GM12878 (cell line): ENCODE measurements at regions not wholly inside any gene's neighbourhood (a gene's known extent, or its start where the extent isn't known, plus 50 kb on each side); places are given as distances from the start of the nearest gene placed in this dataset.

Experiments
- ATAC-seq: fragments of 200-7000 bp; cut with Tn5 transposase; 3 replicates; pipeline ENCODE4 v1.9.1; 2020; ENCODE audit warnings: mild to moderate bottlenecking, moderate library complexity
- BruUV-seq: library from RNA; stranded (reverse); fragments of 400-500 nt; replicated peaks from 2 replicates; lab custom pipeline; 2021; lab: Mats Ljungman, UMichigan
- CTCF ChIA-PET: fragments of 300-600 bp; sonication (Branson Sonifier 250); formaldehyde crosslinking; extraction: SDS; loops from one replicate; lab custom pipeline; 2021; ENCODE audit warnings: inconsistent platforms; lab: Yijun Ruan, JAX
- POLR2A ChIA-PET: fragments of 350-600 bp; formaldehyde crosslinking; extraction: SDS; loops from one replicate; lab custom pipeline; 2021; ENCODE audit warnings: inconsistent platforms; lab: Charles Lee
- RAD21 ChIA-PET: fragments of 300-600 bp; sonication (Branson Sonifier 250); formaldehyde crosslinking; loops from one replicate; lab custom pipeline; 2023; ENCODE audit warnings: antibody characterized with exemption; ENCODE audit not compliant: unreplicated experiment; lab: Charles Lee
- SMC1A ChIA-PET: fragments of 300-600 bp; sonication (Branson Sonifier 250); formaldehyde crosslinking; loops from one replicate; lab custom pipeline; 2023; ENCODE audit not compliant: unreplicated experiment, uncharacterized antibody; lab: Charles Lee
- DNase-seq: peaks from one replicate; pipeline ENCODE4 v3.0.0-alpha.2; 2011; ENCODE audit warnings: low read depth, low spot score
- FAIRE-seq: peaks from 3 replicates; lab custom pipeline; 2011; peaks lifted over from hg19 to GRCh38; lab: Jason Lieb, UNC
- H2AFZ ChIP-seq: 2 replicates; pipeline ENCODE4 v1.6.0; 2011; ENCODE audit warnings: low read depth, low read length, control low read depth; ENCODE audit not compliant: control insufficient read depth
- H3K27ac ChIP-seq: 2 replicates; pipeline ENCODE4 v1.5.1; 2011; ENCODE audit warnings: control low read depth; ENCODE audit not compliant: control insufficient read depth, insufficient read depth
- H3K27me3 ChIP-seq, 2 experiments: replicated peaks in 1 of 2; 2 replicates each; pipeline versions ENCODE4 v1.6.0 to v1.6.1; 2011; ENCODE audit warnings: low read length in 1 of 2; ENCODE audit not compliant: control insufficient read depth in 2 of 2, insufficient read depth in 2 of 2
- H3K36me3 ChIP-seq, 2 experiments: 2 replicates each; pipeline ENCODE4 v1.5.1; 2011; ENCODE audit warnings: low read length in 1 of 2; ENCODE audit not compliant: control insufficient read depth in 2 of 2, insufficient read depth in 2 of 2
- H3K4me1 ChIP-seq: 2 replicates; pipeline ENCODE4 v1.6.1; 2011; ENCODE audit warnings: mild to moderate bottlenecking, low read length, moderate library complexity, mixed read lengths; ENCODE audit not compliant: control insufficient read depth, insufficient read depth
- H3K4me2 ChIP-seq: 2 replicates; pipeline ENCODE4 v1.6.0; 2011; ENCODE audit warnings: control low read depth; ENCODE audit not compliant: control insufficient read depth, insufficient read depth
- H3K4me3 ChIP-seq: fragments of 200-600 bp; sonication (generic); 2 replicates; pipeline ENCODE4 v1.5.1; 2016
- H3K79me2 ChIP-seq: 2 replicates; pipeline ENCODE4 v1.6.0; 2011; ENCODE audit warnings: low read length; ENCODE audit not compliant: control insufficient read depth, insufficient read depth
- H3K9ac ChIP-seq: 2 replicates; pipeline ENCODE4 v1.8.0; 2011; ENCODE audit warnings: low read length, control low read depth, mixed read lengths; ENCODE audit not compliant: control insufficient read depth, insufficient read depth
- H3K9me3 ChIP-seq: replicated peaks from 3 replicates; pipeline ENCODE4 v1.5.1; 2011; ENCODE audit warnings: mild to moderate bottlenecking, low read length; ENCODE audit not compliant: control insufficient read depth, insufficient read depth
- H4K20me1 ChIP-seq: 2 replicates; pipeline ENCODE4 v1.6.0; 2011; ENCODE audit not compliant: control insufficient read depth, insufficient read depth
- CREM ChIP-seq: IDR thresholded peaks from 2 replicates; pipeline ENCODE4 v1.6.1; 2014; ENCODE audit warnings: antibody characterized with exemption, low read depth
- EP300 ChIP-seq, 2 experiments: fragments of 150-350 bp in 1 of 2; IDR thresholded peaks; 2 replicates each; pipeline ENCODE4 v1.6.1; 2011 to 2012; ENCODE audit warnings: low read depth in 2 of 2, low read length in 2 of 2, borderline replicate concordance in 1 of 2, improper control_type of control experiment in 1 of 2, inconsistent platforms in 1 of 2; ENCODE audit not compliant: control insufficient read depth in 1 of 2
- RELA ChIP-seq: fragments of 450-650 bp; IDR thresholded peaks from 2 replicates; pipeline ENCODE4 v1.8.0; 2014; ENCODE audit warnings: borderline replicate concordance; ENCODE audit not compliant: partially characterized antibody
- WRNIP1 ChIP-seq: IDR thresholded peaks from 2 replicates; pipeline ENCODE4 v1.6.1; 2011; ENCODE audit warnings: low read depth, low read length, improper control_type of control experiment, borderline replicate concordance
- ZNF622 ChIP-seq: fragments of 450-650 bp; IDR thresholded peaks from 2 replicates; pipeline ENCODE4 v1.6.1; 2017; ENCODE audit warnings: mild to moderate bottlenecking, inconsistent platforms
- WGBS: methylation state at CpG from one replicate; pipeline ENCODE4 v1.1.6; 2016; ENCODE audit warnings: low lambda C conversion rate; ENCODE audit not compliant: insufficient replicate concordance, insufficient coverage; ENCODE audit errors: missing lambda C conversion rate; 5-methylcytosine and 5-hydroxymethylcytosine counted together
- in situ Hi-C: fragments of 300-500 bp; cut with MboI; formaldehyde crosslinking; loops from 9 replicates; pipeline ENCODE4 v1.14.3; 2018; ENCODE audit warnings: mixed read lengths
- intact Hi-C: fragments of 100-400 bp; cut with micrococcal nuclease; formaldehyde crosslinking; loops from one replicate; pipeline ENCODE4 v1.14.2; 2022; ENCODE audit not compliant: unreplicated experiment
- TF ChIP-seq, protein P1 (sequence below): fragments of 450-650 bp; formaldehyde crosslinking; IDR thresholded peaks from 2 replicates; pipeline ENCODE4 v1.4.0; 2022; ENCODE audit warnings: mild to moderate bottlenecking, moderate library complexity
- TF ChIP-seq, protein P2 (sequence below): fragments of 450-650 bp; IDR thresholded peaks from 2 replicates; pipeline ENCODE4 v1.6.1; 2016; ENCODE audit warnings: mild to moderate bottlenecking, moderate library complexity, borderline replicate concordance
- TF ChIP-seq, protein P3 (sequence below): IDR thresholded peaks from 2 replicates; pipeline ENCODE4 v1.6.1; 2011; ENCODE audit warnings: low read depth, mild to moderate bottlenecking, low read length, moderate library complexity, borderline replicate concordance; ENCODE audit errors: extremely low read depth
- TF ChIP-seq, protein P4 (sequence below): fragments of 450-650 bp; IDR thresholded peaks from 2 replicates; pipeline ENCODE4 v1.6.1; 2017; ENCODE audit warnings: low read depth, mild to moderate bottlenecking, moderate library complexity

DNA sequence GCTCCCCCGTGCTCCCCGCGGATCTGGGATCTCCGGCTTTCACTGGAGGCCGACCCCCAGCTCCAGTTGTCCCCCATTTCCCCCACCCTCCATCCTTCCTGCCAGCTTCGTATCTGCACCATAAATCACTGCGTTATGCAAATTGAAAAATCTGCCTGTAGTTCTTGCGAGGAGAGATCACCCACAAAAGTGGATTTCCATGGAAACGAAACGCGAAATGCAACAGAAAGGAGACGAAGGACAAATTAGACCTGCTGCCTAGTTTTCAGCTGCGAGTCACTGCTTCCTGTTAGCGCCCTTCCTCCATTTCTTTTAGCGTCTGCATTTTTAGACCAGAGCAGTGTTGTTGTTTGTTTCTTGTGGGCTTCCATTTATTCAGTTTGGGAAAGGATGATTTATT is 127.1 kb upstream of the ATP10A start:
- ChIA-PET RAD21 (no interaction called here), POLR2A (no interaction called here), SMC1A (no interaction called here), CTCF (no interaction called here)
- in situ Hi-C loops, result no loop called here
- H3K4me2 ChIP-seq, result no peak overlapping the region
- H2AFZ ChIP-seq, result no peak overlapping the region
- no peak for FAIRE-seq
- WGBS, result 50% methylated on average over 9 of the region's 15 CpGs
- H3K36me3 ChIP-seq, result no peaks in the 10 kb centered on the region
- BruUV-seq, result no TSS peak
- intact Hi-C loops, result no loop called here
- no peak overlapping the region for H3K4me3 ChIP-seq
- no peak for DNase-seq
- H3K27ac ChIP-seq, result no peak overlapping the region
- H3K27me3 ChIP-seq, result no peaks in the 10 kb centered on the region
- ATAC-seq, result no peak
- no peak overlapping the region for H3K9ac ChIP-seq
- no peaks in the 10 kb centered on the region for H4K20me1 ChIP-seq
- no peaks in the 10 kb centered on the region; the same call in 2 of the 3 replicates for H3K9me3 ChIP-seq
- no peaks in the 10 kb centered on the region for H3K79me2 ChIP-seq
- TF ChIP-seq CREM (no peak), RELA (no peak), WRNIP1 (no peak), ZNF622 (no peak), EP300 (IDR thresholded peaks at IDR 0.05; ENCODE audit: borderline replicate concordance in 1 of 2, control insufficient read depth in 1 of 2, low read depth in 2 of 2, low read length in 2 of 2) (no peak)
- TF ChIP-seq, protein P1, sequence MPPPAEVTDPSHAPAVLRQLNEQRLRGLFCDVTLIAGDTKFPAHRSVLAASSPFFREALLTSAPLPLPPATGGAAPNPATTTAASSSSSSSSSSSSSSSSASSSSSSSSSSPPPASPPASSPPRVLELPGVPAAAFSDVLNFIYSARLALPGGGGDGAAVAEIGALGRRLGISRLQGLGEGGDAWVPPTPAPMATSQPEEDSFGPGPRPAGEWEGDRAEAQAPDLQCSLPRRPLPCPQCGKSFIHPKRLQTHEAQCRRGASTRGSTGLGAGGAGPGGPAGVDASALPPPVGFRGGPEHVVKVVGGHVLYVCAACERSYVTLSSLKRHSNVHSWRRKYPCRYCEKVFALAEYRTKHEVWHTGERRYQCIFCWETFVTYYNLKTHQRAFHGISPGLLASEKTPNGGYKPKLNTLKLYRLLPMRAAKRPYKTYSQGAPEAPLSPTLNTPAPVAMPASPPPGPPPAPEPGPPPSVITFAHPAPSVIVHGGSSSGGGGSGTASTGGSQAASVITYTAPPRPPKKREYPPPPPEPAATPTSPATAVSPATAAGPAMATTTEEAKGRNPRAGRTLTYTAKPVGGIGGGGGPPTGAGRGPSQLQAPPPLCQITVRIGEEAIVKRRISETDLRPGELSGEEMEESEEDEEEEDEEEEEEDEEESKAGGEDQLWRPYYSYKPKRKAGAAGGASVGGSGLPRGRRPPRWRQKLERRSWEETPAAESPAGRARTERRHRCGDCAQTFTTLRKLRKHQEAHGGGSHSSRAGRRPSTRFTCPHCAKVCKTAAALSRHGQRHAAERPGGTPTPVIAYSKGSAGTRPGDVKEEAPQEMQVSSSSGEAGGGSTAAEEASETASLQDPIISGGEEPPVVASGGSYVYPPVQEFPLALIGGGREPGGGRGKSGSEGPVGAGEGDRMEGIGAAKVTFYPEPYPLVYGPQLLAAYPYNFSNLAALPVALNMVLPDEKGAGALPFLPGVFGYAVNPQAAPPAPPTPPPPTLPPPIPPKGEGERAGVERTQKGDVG (CRISPR knock-in tag), result no peak
- TF ChIP-seq, protein P2, sequence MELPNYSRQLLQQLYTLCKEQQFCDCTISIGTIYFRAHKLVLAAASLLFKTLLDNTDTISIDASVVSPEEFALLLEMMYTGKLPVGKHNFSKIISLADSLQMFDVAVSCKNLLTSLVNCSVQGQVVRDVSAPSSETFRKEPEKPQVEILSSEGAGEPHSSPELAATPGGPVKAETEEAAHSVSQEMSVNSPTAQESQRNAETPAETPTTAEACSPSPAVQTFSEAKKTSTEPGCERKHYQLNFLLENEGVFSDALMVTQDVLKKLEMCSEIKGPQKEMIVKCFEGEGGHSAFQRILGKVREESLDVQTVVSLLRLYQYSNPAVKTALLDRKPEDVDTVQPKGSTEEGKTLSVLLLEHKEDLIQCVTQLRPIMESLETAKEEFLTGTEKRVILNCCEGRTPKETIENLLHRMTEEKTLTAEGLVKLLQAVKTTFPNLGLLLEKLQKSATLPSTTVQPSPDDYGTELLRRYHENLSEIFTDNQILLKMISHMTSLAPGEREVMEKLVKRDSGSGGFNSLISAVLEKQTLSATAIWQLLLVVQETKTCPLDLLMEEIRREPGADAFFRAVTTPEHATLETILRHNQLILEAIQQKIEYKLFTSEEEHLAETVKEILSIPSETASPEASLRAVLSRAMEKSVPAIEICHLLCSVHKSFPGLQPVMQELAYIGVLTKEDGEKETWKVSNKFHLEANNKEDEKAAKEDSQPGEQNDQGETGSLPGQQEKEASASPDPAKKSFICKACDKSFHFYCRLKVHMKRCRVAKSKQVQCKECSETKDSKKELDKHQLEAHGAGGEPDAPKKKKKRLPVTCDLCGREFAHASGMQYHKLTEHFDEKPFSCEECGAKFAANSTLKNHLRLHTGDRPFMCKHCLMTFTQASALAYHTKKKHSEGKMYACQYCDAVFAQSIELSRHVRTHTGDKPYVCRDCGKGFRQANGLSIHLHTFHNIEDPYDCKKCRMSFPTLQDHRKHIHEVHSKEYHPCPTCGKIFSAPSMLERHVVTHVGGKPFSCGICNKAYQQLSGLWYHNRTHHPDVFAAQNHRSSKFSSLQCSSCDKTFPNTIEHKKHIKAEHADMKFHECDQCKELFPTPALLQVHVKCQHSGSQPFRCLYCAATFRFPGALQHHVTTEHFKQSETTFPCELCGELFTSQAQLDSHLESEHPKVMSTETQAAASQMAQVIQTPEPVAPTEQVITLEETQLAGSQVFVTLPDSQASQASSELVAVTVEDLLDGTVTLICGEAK, result no peak
- TF ChIP-seq, protein P3, sequence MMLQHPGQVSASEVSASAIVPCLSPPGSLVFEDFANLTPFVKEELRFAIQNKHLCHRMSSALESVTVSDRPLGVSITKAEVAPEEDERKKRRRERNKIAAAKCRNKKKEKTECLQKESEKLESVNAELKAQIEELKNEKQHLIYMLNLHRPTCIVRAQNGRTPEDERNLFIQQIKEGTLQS, result no peak
- TF ChIP-seq, protein P4, sequence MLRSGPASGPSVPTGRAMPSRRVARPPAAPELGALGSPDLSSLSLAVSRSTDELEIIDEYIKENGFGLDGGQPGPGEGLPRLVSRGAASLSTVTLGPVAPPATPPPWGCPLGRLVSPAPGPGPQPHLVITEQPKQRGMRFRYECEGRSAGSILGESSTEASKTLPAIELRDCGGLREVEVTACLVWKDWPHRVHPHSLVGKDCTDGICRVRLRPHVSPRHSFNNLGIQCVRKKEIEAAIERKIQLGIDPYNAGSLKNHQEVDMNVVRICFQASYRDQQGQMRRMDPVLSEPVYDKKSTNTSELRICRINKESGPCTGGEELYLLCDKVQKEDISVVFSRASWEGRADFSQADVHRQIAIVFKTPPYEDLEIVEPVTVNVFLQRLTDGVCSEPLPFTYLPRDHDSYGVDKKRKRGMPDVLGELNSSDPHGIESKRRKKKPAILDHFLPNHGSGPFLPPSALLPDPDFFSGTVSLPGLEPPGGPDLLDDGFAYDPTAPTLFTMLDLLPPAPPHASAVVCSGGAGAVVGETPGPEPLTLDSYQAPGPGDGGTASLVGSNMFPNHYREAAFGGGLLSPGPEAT, result no peak
- H3K4me1 ChIP-seq, result no peaks in the 10 kb centered on the region
